PFSK-1 (cell line): ENCODE measurements at regions not wholly inside any gene's neighbourhood (a gene's known extent, or its start where the extent isn't known, plus 50 kb on each side); places are given as distances from the start of the nearest gene placed in this dataset.

Experiments used
- FOXP2 ChIP-seq: optimal IDR thresholded peaks from 2 replicates; pipeline ENCODE3; 2011; ENCODE audit warnings: borderline replicate concordance, control low read depth, inconsistent platforms; ENCODE audit not compliant: insufficient read depth; ENCODE audit errors: extremely low read length, extremely low read depth
- POLR2AphosphoS5 ChIP-seq: IDR thresholded peaks from 2 replicates; pipeline ENCODE4 v1.6.1; 2012; ENCODE audit warnings: low read depth, mild to moderate bottlenecking, control low read depth, low read length, moderate library complexity

- TF ChIP-seq POLR2AphosphoS5 (no peak), FOXP2 (no peak)
Measured at GRCh38 chr16:9399573-9399972, 308.1 kb downstream of the HAPSTR1 start.
